ENCODE measurements at regions not wholly inside any gene's neighbourhood (a gene's known extent, or its start where the extent isn't known, plus 50 kb on each side); places are given as distances from the start of the nearest gene placed in this dataset.

DNA sequence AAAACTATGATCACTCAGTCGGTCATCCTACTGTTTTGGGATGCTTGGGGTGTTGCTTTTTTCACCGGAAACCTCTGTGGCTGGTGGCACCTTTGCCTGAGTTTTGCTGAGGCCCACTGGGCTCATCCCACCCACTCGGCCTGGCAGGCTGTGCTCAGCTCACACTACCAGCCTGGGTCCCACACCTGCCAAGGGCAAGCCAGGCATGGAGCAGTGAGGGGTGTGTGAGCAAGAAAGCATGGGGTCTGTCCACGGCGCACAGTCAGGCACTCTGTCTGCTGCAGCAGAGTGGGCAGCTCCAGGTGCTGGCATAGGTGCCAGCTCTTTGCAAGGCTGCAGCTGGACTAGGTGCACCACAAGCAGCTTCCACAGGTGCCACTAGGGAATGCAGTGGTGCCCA, 91.7 kb downstream of the TBXT start:
- no peak for TF ChIP-seq CTCF (IDR thresholded peaks at IDR 0.05)
- no peak for TF ChIP-seq ZFX (IDR thresholded peaks at IDR 0.05; ENCODE audit: borderline replicate concordance)
- H3K27ac ChIP-seq, result no peak overlapping the region

- H3K27ac ChIP-seq, result no peak overlapping the region
- TF ChIP-seq CTCF (IDR thresholded peaks at IDR 0.05) (no peak), ZFX (IDR thresholded peaks at IDR 0.05; ENCODE audit: borderline replicate concordance) (no peak)
Observed at GRCh38 chr6:166075186-166075585, 92.5 kb downstream of the TBXT start.

- no peak overlapping the region for H3K27ac ChIP-seq
- TF ChIP-seq CTCF (IDR thresholded peaks at IDR 0.05) (no peak), ZFX (IDR thresholded peaks at IDR 0.05; ENCODE audit: borderline replicate concordance) (no peak)
Observed at GRCh38 chr6:166073082-166073481, 94.6 kb downstream of the TBXT start.

- TF ChIP-seq CTCF (IDR thresholded peaks at IDR 0.05), result no peak
- no peak for TF ChIP-seq ZFX (IDR thresholded peaks at IDR 0.05; ENCODE audit: borderline replicate concordance)
- no peak overlapping the region for H3K27ac ChIP-seq
Observed at GRCh38 chr6:166068768-166069167, 98.9 kb downstream of the TBXT start.

DNA sequence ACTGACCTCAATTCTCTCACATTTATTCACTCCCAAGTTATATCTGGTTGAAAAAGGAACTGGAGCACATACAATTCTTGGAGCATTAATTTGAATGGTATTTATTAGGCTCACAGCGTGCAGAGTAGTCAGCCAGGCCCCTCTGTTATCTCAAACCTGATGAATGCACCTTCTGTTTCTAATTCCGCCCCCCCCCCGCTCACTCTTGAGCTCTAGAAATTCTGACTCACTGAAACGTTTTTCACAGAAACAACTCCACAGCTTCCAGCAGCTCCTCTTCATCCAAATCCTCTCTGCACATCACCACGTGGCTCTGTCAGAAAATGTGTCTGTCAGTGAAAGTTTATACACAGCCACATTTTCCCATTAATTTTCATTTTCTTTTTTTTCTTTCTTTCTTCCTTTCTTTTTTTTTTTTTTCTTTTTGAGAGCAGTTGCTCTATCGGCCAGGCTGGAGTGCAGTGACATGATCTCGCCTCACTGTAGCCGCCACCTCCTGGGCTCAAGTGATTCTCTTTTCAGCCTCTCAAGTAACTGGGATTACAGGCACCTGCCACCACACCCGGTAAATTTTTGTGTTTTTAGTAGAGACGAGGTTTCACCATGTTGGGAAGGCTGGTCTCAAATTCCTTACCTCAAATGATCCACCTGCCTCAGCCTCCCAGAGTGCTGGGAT, 109.4 kb downstream of the TBXT start:
- H3K27ac ChIP-seq, result no peak overlapping the region
- no peak for TF ChIP-seq CTCF (IDR thresholded peaks at IDR 0.05)
- no peak for TF ChIP-seq ZFX (IDR thresholded peaks at IDR 0.05; ENCODE audit: borderline replicate concordance)

DNA sequence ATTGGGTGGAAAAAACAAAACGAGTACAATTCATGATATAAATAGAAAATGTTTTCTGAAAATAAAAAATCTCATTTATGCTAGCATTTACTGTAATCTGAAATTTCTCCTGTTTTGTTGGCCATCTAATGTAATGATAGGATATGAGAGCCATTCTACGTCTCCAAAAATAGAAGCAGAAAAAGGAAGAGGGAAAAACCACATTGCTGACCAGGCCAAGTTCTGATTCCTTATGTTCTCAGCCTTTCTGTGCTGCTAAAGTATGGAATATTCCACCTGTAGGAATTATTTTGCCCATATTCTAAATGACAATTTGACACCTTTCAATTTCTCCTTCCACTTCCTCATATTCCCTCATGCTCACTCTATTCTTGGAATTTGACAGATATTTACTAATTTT, 110.2 kb downstream of the TBXT start:
- TF ChIP-seq ZFX (IDR thresholded peaks at IDR 0.05; ENCODE audit: borderline replicate concordance), result no peak

GRCh38 chr6:166056637-166057036, 111.0 kb downstream of the TBXT start:
- H3K27ac ChIP-seq, result no peak overlapping the region
- no peak for TF ChIP-seq ZFX (IDR thresholded peaks at IDR 0.05; ENCODE audit: borderline replicate concordance)
- no peak for TF ChIP-seq CTCF (IDR thresholded peaks at IDR 0.05)

More for the DNA sequence above, 110.2 kb downstream of the TBXT start:
- H3K27ac ChIP-seq, result no peak overlapping the region

DNA sequence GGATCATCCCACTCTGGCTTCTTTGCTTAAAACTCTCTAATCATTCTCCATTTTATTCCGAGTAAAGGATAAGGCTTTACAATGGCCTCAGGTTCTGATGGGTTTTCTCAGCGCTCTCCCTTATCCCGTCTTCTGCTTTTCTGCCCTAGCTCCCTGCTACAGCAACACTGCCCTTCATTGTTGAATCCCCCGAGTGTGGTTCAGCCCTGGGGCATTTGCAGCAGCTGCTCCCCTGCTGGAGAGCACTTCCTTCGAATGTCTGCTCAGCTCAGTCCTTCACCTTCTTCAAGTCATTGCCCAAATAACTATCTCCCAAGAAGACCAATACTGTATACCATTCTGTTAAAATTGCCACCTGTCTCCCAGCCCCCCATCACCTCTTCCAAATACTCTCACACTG, 111.8 kb downstream of the TBXT start:
- TF ChIP-seq CTCF (IDR thresholded peaks at IDR 0.05), result no peak
- no peak for TF ChIP-seq ZFX (IDR thresholded peaks at IDR 0.05; ENCODE audit: borderline replicate concordance)
- no peak overlapping the region for H3K27ac ChIP-seq
